ENCODE measurements at regions not wholly inside any gene's neighbourhood (a gene's known extent, or its start where the extent isn't known, plus 50 kb on each side); places are given as distances from the start of the nearest gene placed in this dataset.
"Not testable (repeated sequence)": the region's sequence is repeated elsewhere in the genome, so short reads cannot be mapped to it uniquely, and the experiment has no call there.

GRCh38 chr10:62665771-62666170 lies 138.7 kb upstream of the ADO start:
- DNase-seq, result no peak

GRCh38 chr10:62666275-62666674 lies 138.2 kb upstream of the ADO start:
- DNase-seq, result no peak

GRCh38 chr10:62669341-62669740 lies 135.2 kb upstream of the ADO start:
- no peak for DNase-seq

GRCh38 chr10:62671104-62671503 lies 133.4 kb upstream of the ADO start:
- DNase-seq, result no peak

- DNase-seq, result no peak
These were observed 123.1 kb upstream of the ADO start for GRCh38 chr10:62681211-62681940.

- DNase-seq, result no peak
These were observed 119.6 kb upstream of the ADO start for GRCh38 chr10:62684911-62685310.

- DNase-seq, result no peak
These were observed 117.2 kb upstream of the ADO start for GRCh38 chr10:62687230-62687748.

- no peak for DNase-seq
These were observed 115.4 kb upstream of the ADO start for GRCh38 chr10:62688971-62689700.

- no peak for DNase-seq
These were observed 114.8 kb upstream of the ADO start for GRCh38 chr10:62689712-62690111.

GRCh38 chr10:62690703-62691102 lies 113.8 kb upstream of the ADO start:
- no peak for DNase-seq

GRCh38 chr10:62691336-62691735 lies 113.2 kb upstream of the ADO start:
- no peak for DNase-seq

- no peak for DNase-seq
These were observed 112.4 kb upstream of the ADO start for GRCh38 chr10:62692085-62692484.

GRCh38 chr10:62693306-62693705 lies 111.2 kb upstream of the ADO start:
- DNase-seq, result no peak

- no peak for DNase-seq
These were observed 109.9 kb upstream of the ADO start for GRCh38 chr10:62694537-62695126.

- DNase-seq, result no peak
These were observed 107.7 kb upstream of the ADO start for GRCh38 chr10:62696798-62697197.

- DNase-seq, result no peak
These were observed 105.4 kb upstream of the ADO start for GRCh38 chr10:62699148-62699547.

GRCh38 chr10:62704121-62704520 lies 100.4 kb upstream of the ADO start:
- DNase-seq, result not testable (repeated sequence)

GRCh38 chr10:62705789-62706188 lies 98.7 kb upstream of the ADO start:
- no peak for DNase-seq

- DNase-seq, result no peak
These were observed 96.7 kb upstream of the ADO start for GRCh38 chr10:62707810-62708209.

GRCh38 chr10:62708569-62708968 lies 96.0 kb upstream of the ADO start:
- no peak for DNase-seq

GRCh38 chr10:62709200-62709599 lies 95.3 kb upstream of the ADO start:
- no peak for DNase-seq

GRCh38 chr10:62710182-62710581 lies 94.3 kb upstream of the ADO start:
- DNase-seq, result no peak

- DNase-seq, result no peak
These were observed 89.1 kb upstream of the ADO start for GRCh38 chr10:62715383-62715782.

- no peak for DNase-seq
These were observed 85.9 kb upstream of the ADO start for GRCh38 chr10:62718585-62718984.

Data from COR-L47 (cell line).